ENCODE measurements at regions not wholly inside any gene's neighbourhood (a gene's known extent, or its start where the extent isn't known, plus 50 kb on each side); places are given as distances from the start of the nearest gene placed in this dataset.

DNA sequence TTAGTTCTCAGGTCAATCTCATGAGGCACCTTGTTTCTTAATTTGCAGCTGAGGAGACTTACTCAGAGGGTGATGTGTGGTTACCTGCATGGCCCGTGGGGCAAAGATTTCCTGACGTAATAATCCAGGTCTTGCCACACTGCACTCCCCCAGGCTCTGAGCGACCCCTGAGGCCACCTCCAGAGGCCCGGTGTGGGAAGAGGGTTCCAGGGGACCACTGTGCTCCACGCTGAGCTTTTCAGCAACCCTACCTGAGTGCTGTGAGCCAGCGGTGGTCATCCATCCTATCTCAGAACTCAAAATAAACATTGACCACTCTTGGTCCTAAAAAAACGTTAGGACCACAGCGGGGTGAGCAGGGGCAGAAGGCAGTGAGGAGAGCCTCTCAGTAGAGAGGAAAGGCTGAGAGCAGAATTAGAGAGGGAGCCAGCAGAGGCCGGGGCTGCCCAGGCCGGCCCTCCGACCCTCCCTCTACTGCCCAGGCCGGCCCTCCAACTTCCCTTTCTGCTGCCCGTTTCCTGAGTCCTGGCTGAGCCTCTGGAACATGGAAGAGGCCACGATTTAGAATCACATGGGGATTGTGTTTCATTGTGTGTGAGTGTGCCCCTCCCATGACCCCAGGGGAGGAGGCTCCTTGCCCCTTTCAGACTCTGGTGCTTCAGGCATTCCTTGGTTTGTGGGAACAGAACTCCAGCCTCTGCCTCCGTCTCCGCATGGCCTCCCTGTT, 188.2 kb upstream of the DIO3 start:
- TF ChIP-seq, protein P1, sequence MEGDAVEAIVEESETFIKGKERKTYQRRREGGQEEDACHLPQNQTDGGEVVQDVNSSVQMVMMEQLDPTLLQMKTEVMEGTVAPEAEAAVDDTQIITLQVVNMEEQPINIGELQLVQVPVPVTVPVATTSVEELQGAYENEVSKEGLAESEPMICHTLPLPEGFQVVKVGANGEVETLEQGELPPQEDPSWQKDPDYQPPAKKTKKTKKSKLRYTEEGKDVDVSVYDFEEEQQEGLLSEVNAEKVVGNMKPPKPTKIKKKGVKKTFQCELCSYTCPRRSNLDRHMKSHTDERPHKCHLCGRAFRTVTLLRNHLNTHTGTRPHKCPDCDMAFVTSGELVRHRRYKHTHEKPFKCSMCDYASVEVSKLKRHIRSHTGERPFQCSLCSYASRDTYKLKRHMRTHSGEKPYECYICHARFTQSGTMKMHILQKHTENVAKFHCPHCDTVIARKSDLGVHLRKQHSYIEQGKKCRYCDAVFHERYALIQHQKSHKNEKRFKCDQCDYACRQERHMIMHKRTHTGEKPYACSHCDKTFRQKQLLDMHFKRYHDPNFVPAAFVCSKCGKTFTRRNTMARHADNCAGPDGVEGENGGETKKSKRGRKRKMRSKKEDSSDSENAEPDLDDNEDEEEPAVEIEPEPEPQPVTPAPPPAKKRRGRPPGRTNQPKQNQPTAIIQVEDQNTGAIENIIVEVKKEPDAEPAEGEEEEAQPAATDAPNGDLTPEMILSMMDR (conservative IDR thresholded peaks at IDR 0.05; ENCODE audit: low read depth in 2 of 2), result no peak
- TF ChIP-seq EZH2 (IDR thresholded peaks at IDR 0.05; ENCODE audit: low read depth, unreplicated experiment) (no peak), POLR2AphosphoS5 (IDR thresholded peaks at IDR 0.05; ENCODE audit: low read depth) (no peak), EZH2phosphoT487 (IDR thresholded peaks at IDR 0.05; ENCODE audit: unreplicated experiment) (no peak), ZNF331 (CRISPR knock-in tag; IDR thresholded peaks at IDR 0.05; ENCODE audit: low read depth) (no peak), NANOG (IDR thresholded peaks at IDR 0.05; ENCODE audit: borderline replicate concordance) (no peak), CREB1 (CRISPR knock-in tag; IDR thresholded peaks at IDR 0.05; ENCODE audit: low read depth) (no peak), JUNB (IDR thresholded peaks at IDR 0.05; ENCODE audit: unreplicated experiment) (no peak), ZNF114 (CRISPR knock-in tag; IDR thresholded peaks at IDR 0.05) (no peak), STAT1 (IDR thresholded peaks at IDR 0.05; ENCODE audit: unreplicated experiment) (no peak)
- TF ChIP-seq, protein P2, sequence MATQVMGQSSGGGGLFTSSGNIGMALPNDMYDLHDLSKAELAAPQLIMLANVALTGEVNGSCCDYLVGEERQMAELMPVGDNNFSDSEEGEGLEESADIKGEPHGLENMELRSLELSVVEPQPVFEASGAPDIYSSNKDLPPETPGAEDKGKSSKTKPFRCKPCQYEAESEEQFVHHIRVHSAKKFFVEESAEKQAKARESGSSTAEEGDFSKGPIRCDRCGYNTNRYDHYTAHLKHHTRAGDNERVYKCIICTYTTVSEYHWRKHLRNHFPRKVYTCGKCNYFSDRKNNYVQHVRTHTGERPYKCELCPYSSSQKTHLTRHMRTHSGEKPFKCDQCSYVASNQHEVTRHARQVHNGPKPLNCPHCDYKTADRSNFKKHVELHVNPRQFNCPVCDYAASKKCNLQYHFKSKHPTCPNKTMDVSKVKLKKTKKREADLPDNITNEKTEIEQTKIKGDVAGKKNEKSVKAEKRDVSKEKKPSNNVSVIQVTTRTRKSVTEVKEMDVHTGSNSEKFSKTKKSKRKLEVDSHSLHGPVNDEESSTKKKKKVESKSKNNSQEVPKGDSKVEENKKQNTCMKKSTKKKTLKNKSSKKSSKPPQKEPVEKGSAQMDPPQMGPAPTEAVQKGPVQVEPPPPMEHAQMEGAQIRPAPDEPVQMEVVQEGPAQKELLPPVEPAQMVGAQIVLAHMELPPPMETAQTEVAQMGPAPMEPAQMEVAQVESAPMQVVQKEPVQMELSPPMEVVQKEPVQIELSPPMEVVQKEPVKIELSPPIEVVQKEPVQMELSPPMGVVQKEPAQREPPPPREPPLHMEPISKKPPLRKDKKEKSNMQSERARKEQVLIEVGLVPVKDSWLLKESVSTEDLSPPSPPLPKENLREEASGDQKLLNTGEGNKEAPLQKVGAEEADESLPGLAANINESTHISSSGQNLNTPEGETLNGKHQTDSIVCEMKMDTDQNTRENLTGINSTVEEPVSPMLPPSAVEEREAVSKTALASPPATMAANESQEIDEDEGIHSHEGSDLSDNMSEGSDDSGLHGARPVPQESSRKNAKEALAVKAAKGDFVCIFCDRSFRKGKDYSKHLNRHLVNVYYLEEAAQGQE (IDR thresholded peaks at IDR 0.05; ENCODE audit: unreplicated experiment), result no peak
